ENCODE measurements at regions not wholly inside any gene's neighbourhood (a gene's known extent, or its start where the extent isn't known, plus 50 kb on each side); places are given as distances from the start of the nearest gene placed in this dataset.

- in situ Hi-C loops (cut with MboI; ENCODE audit: low sequenced_read_pairs) = no loop called here
These were observed 107.7 kb upstream of the MEIS1 start for GRCh38 chr2:66327066-66327740.

More at GRCh38 chr2:66327066-66327740, 107.7 kb upstream of the MEIS1 start:
- Histone ChIP-seq H4K20me1 (ENCODE audit: insufficient read depth, low read length) (no peaks in the 10 kb centered on the region), H4K91ac (ENCODE audit: insufficient read depth, low read depth, low read length) (no peak overlapping the region), H3K79me1 (ENCODE audit: low read depth in 1 of 2, low read length in 2 of 2) (no peaks in the 10 kb centered on the region), H2AK9ac (replicated peaks; ENCODE audit: low read depth, low read length, poor library complexity) (no peak overlapping the region), H4K5ac (ENCODE audit: low read depth, low read length) (no peak overlapping the region), H3K14ac (replicated peaks; ENCODE audit: low read depth, low read length) (no peak overlapping the region), H3K9me3 (ENCODE audit: control insufficient read depth, insufficient read depth, low read length) (no peaks in the 10 kb centered on the region), H3K9me1 (ENCODE audit: insufficient read depth, low read length) (no peaks in the 10 kb centered on the region), H2BK5ac (ENCODE audit: low read depth, low read length, poor library complexity, severe bottlenecking) (no peak overlapping the region), H3K36me3 (ENCODE audit: control insufficient read depth, insufficient read depth, low read length) (no peaks in the 10 kb centered on the region), H3K27ac (ENCODE audit: insufficient read depth, low read length) (no peak overlapping the region), H2AFZ (replicated peaks; ENCODE audit: low read length, poor library complexity) (no peak overlapping the region), H3K27me3 (ENCODE audit: control insufficient read depth, insufficient read depth, low read length) (peaks cover 18% of the 10 kb centered on the region), H3K4ac (ENCODE audit: low read depth, low read length) (no peak overlapping the region), H3K56ac (ENCODE audit: extremely low read depth, insufficient read depth, low read length) (no peak overlapping the region), H2BK120ac (ENCODE audit: low read depth, low read length) (no peak overlapping the region), H3K4me1 (ENCODE audit: control insufficient read depth, insufficient read depth, low read length) (no peaks in the 10 kb centered on the region), H3K9ac (ENCODE audit: low read depth, low read length) (no peak overlapping the region), H3K18ac (ENCODE audit: low read depth, low read length) (no peak overlapping the region), H2BK15ac (ENCODE audit: low read depth, low read length) (no peak overlapping the region), H3K23ac (ENCODE audit: low read depth, low read length) (no peak overlapping the region), H2AK5ac (ENCODE audit: low read depth, low read length) (no peak overlapping the region), H3K4me3 (ENCODE audit: insufficient read depth, low read depth, low read length) (no peak overlapping the region), H2BK20ac (ENCODE audit: low read depth, low read length) (no peak overlapping the region), H3K4me2 (ENCODE audit: low read depth, low read length) (no peak overlapping the region), H4K8ac (ENCODE audit: low read depth in 2 of 2, low read length in 2 of 2) (no peak overlapping the region)
- DNase-seq (no peak), ATAC-seq (ENCODE audit: low read depth) (no peak)
- TF ChIP-seq SMC3 (IDR thresholded peaks at IDR 0.05; ENCODE audit: low read depth, low read length) = no peak
- TF ChIP-seq RAD21 (IDR thresholded peaks at IDR 0.05; ENCODE audit: low read length) = no peak
- no peak for TF ChIP-seq ELK1 (IDR thresholded peaks at IDR 0.05; ENCODE audit: borderline replicate concordance, low read depth, low read length)
- no peak for TF ChIP-seq RCOR1 (IDR thresholded peaks at IDR 0.05; ENCODE audit: insufficient replicate concordance, low read length)
- TF ChIP-seq CHD1 (IDR thresholded peaks at IDR 0.05; ENCODE audit: low read depth, low read length) = no peak
- TF ChIP-seq, protein P1, sequence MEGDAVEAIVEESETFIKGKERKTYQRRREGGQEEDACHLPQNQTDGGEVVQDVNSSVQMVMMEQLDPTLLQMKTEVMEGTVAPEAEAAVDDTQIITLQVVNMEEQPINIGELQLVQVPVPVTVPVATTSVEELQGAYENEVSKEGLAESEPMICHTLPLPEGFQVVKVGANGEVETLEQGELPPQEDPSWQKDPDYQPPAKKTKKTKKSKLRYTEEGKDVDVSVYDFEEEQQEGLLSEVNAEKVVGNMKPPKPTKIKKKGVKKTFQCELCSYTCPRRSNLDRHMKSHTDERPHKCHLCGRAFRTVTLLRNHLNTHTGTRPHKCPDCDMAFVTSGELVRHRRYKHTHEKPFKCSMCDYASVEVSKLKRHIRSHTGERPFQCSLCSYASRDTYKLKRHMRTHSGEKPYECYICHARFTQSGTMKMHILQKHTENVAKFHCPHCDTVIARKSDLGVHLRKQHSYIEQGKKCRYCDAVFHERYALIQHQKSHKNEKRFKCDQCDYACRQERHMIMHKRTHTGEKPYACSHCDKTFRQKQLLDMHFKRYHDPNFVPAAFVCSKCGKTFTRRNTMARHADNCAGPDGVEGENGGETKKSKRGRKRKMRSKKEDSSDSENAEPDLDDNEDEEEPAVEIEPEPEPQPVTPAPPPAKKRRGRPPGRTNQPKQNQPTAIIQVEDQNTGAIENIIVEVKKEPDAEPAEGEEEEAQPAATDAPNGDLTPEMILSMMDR (conservative IDR thresholded peaks at IDR 0.05; ENCODE audit: low read depth, low read length) = no peak
- no peak for TF ChIP-seq RFX5 (IDR thresholded peaks at IDR 0.05; ENCODE audit: low read depth, low read length)
- TF ChIP-seq MAFK (IDR thresholded peaks at IDR 0.05; ENCODE audit: low read depth, low read length) = no peak
- TF ChIP-seq CEBPB (IDR thresholded peaks at IDR 0.05; ENCODE audit: low read depth, low read length) = no peak
- TF ChIP-seq MXI1 (IDR thresholded peaks at IDR 0.05; ENCODE audit: borderline replicate concordance, low read depth, low read length) = no peak
- no peak for TF ChIP-seq BHLHE40 (IDR thresholded peaks at IDR 0.05; ENCODE audit: low read depth, low read length)
- no peak for TF ChIP-seq FOS (IDR thresholded peaks at IDR 0.05; ENCODE audit: low read depth, low read length)
- TF ChIP-seq, protein P2, sequence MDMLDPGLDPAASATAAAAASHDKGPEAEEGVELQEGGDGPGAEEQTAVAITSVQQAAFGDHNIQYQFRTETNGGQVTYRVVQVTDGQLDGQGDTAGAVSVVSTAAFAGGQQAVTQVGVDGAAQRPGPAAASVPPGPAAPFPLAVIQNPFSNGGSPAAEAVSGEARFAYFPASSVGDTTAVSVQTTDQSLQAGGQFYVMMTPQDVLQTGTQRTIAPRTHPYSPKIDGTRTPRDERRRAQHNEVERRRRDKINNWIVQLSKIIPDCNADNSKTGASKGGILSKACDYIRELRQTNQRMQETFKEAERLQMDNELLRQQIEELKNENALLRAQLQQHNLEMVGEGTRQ (IDR thresholded peaks at IDR 0.05; ENCODE audit: low read depth, low read length) = no peak
- TF ChIP-seq NFE2L2 (IDR thresholded peaks at IDR 0.05; ENCODE audit: low read depth, low read length) = no peak
- TF ChIP-seq MAZ (IDR thresholded peaks at IDR 0.05; ENCODE audit: borderline replicate concordance, low read depth, low read length) = no peak
- no peak for TF ChIP-seq POLR2A (IDR thresholded peaks at IDR 0.05; ENCODE audit: low read depth, low read length)
- WGBS, 2 experiments (ENCODE audit: extremely low coverage in 2 of 2, insufficient read length in 1 of 2) = no CpG with 5 or more reads among the region's 5 CpGs
- dilution Hi-C loops (cut with HindIII; ENCODE audit: low sequenced_read_pairs, unreplicated experiment) (no loop called here), intact Hi-C loops (cut with micrococcal nuclease) (no loop called here)
- no TSS peak for BruUV-seq (replicated peaks)
- POLR2A ChIA-PET (ENCODE audit: unreplicated experiment) = no interaction called here
- CTCF ChIA-PET = no interaction called here

Data from IMR-90 (cell line).